ENCODE measurements at regions not wholly inside any gene's neighbourhood (a gene's known extent, or its start where the extent isn't known, plus 50 kb on each side); places are given as distances from the start of the nearest gene placed in this dataset.

DNA sequence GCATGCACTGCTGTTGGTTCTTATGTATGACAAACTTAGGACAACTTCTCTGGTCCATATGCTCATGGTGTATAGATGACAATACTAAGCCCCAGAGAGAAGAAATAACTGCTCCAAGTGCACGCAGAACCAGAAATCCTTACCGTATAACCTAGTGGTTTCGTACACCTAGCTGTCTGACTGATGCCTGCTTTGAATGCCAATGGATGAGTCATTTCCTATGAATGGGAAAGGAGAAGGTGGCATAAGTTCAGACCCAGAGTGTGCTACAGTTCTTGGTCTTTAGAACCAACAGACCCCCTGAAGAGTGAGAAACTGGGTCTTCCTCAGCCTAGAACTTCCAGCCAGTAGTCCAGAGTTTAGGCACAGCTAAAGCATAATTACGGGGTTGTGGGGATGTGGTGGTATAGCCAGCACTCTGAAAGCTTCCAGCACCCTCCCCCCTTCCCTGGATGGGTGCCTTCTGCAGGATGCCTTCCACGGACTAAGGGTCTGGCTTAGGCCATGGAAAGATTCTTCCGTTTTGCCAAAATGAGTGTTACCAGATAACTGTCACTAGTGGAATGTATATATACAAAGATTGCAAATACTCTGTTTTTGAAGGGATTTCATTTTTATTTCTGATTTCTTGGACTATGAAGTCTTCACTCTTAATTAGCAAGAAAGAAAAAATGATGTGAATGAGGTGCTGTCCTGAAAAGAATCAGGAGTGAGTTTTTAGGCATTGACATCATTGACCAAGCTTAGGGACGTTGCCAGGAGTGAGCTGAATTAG, 84.6 kb upstream of the PACRGL start:
- no peak for DNase-seq

GRCh38 chr4:20616313-20616712, 83.9 kb upstream of the PACRGL start:
- no peak for DNase-seq

DNA sequence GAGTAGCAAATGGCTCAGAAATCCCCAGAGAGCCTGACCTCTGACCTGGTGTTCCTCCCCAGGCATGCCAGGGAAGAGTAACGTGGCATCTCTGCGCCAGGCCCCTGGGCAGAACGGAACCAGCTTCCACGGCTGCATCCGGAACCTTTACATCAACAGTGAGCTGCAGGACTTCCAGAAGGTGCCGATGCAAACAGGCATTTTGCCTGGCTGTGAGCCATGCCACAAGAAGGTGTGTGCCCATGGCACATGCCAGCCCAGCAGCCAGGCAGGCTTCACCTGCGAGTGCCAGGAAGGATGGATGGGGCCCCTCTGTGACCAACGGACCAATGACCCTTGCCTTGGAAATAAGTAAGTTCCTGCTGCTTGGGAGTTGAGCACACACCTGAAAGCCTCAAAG, 83.4 kb upstream of the PACRGL start:
- peak; percentile 14 for DNase-seq

- DNase-seq, result peak; percentile 31
Measured at GRCh38 chr4:20617678-20618396, 82.4 kb upstream of the PACRGL start.

DNA sequence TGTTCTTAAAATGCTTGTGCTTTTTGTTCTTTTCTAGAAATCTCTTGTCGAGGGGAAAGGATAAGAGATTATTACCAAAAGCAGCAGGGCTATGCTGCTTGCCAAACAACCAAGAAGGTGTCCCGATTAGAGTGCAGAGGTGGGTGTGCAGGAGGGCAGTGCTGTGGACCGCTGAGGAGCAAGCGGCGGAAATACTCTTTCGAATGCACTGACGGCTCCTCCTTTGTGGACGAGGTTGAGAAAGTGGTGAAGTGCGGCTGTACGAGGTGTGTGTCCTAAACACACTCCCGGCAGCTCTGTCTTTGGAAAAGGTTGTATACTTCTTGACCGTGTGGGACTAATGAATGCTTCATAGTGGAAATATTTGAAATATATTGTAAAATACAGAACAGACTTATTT, 81.5 kb upstream of the PACRGL start:
- DNase-seq, result no peak

- DNase-seq, result peak; percentile 12
Measured at GRCh38 chr4:20621476-20621875, 78.8 kb upstream of the PACRGL start.

GRCh38 chr4:20622701-20623100, 77.6 kb upstream of the PACRGL start:
- DNase-seq, result no peak

DNA sequence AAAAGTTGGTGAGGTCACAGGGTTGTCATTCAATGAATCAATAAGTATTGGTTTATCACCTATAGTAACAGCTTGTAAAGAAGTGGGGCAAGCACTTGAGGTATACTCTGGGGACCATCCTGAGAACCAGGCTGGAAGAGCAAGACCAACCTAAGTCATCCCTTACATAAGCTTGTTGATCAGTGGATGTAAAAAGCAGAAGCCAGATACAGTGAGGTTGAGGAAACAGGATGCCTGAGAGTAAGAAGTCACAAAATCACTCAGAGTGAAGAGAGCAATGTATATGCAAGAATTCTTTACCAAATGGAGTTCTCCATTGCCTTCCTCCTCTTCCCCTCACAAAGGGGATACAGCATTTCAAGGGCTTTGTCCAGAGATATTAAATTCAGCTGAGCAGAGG, 76.3 kb upstream of the PACRGL start:
- no peak for DNase-seq

GRCh38 chr4:20624793-20625374, 75.4 kb upstream of the PACRGL start:
- DNase-seq, result no peak

DNA sequence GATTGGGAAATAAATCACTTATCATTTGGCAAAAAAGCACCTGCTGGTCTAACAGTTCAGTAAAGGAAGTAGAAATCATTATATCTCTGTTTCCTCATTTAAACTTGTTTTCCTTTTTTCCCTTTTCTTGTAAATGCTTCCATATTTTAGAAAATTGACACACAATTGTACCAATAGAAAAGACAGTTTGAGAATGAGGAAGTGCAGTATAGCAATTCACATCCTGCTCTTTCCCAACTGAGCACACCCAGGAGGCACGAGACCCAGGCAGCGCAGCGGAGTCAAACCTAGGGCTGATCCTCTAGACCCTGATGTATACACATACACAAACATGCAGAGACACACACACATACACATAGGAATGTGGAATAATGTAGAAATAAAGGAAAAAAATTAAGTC, 74.8 kb upstream of the PACRGL start:
- no peak for DNase-seq

DNA sequence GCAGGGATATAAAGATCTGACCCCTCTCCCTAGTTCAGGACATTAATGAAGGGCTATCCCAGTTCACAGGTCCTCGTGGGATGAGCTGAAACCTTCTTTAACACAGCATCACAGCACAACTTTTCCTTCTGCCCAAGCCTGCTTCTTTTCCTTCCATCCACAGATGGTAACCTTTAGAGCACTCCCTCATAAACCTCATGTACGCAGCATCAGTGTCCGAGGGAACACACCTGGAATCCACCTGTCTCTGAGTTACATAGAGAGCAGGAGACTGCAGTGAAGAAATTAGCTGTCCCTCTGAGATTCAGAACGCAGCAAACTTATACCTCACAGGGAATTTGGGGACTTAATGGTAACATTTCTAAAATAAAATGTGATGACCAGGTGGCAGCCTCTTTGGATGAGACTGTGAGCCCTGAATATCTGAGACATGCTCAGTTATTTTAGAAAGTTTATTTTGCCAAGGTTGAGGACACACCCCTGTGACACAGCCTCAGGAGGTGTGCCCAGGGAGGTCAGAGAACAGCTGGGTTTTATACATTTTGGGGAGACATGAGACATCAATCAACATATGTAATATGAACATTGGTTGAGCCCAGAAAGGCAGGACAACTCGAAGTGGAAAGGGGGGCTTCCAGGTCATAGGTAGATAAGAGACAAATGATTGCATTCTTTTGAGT, 73.8 kb upstream of the PACRGL start:
- no peak for DNase-seq

DNA sequence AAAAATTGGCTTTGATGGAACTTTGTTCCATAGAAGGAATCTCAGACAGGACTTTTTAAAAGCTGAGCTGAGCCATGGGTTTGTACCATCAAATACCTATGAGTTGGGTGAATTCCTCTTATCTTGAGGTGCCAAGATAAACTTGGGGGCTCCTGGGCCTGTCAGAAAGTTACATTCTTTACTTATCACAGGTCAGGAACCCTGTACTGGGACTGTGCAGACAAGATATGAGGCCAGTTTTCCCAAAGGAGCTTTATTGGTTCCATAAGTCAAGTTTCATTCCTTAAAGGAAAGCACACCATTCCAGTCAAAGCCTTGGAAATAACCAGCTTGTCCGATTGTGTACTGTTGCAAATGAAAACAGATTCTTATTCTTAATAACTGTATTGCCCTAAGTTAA, 72.4 kb upstream of the PACRGL start:
- no peak for DNase-seq

DNA sequence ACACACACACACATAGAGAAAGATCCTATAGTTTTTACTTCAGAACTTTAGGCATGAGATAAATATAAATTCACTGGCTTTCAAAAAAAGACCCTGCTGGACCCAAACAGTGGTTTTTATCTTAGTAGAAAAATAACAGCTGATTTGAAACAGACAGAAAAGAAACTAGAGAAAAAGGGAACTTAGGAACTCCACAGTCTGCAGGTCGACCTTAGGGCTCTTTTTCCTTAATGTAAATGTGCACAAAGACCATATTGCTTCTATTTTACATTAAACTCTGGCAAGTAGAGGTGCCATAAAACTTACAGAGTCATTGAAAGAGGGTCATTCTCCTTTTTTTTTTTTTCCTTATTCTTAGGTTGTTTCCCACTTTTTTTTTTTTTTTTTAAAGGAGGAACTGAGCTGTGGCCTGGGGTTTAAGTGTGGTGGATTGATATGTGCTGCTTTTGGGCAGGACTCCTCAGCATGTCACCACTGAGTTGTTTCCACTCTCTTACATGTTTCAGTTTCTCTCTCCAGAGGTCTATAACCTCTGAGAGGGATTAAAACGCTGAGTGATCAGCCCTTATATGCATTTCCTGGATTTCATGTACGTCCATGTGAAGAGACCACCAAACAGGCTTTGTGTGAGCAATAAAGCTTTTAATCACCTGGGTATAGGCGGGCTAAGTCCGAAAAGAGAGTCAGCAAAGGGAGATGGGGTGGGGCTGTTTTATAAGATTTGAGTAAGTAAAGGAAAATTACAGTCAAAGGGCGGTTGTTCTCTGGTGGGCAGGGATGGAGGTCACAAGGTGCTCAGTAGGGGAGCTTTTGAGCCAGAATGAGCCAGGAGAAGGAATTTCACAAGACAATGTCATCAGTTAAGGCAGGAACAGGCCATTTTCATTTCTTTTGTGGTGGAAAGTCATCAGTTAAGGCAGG, 70.8 kb upstream of the PACRGL start:
- peak; percentile 20 for DNase-seq

GRCh38 chr4:20638825-20639224, 61.4 kb upstream of the PACRGL start:
- DNase-seq, result no peak

- DNase-seq, result no peak
Measured at GRCh38 chr4:20639346-20639745, 60.9 kb upstream of the PACRGL start.

GRCh38 chr4:20640989-20641388, 59.3 kb upstream of the PACRGL start:
- no peak for DNase-seq

- no peak for DNase-seq
Measured at GRCh38 chr4:20641976-20642375, 58.3 kb upstream of the PACRGL start.

GRCh38 chr4:20643631-20644030, 56.6 kb upstream of the PACRGL start:
- no peak for DNase-seq

DNA sequence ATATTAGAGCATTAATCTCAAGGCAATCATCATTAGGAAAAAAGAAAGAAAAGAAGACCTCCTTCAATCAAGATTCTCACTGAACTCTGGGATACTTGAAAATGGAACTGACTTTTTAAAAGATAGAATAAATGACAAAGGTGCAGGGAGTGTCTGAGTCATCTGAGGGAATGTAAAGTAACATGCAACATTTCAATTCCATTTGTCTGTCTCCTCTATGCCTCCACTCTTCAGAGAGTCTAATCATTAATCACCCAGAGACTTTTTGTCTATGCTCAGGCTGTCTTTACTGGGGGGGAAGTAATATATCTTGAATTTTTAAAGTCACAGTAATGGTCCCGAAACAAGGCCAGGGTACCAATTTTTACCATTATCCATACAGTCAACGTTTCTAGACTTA, 55.0 kb upstream of the PACRGL start:
- no peak for DNase-seq

DNA sequence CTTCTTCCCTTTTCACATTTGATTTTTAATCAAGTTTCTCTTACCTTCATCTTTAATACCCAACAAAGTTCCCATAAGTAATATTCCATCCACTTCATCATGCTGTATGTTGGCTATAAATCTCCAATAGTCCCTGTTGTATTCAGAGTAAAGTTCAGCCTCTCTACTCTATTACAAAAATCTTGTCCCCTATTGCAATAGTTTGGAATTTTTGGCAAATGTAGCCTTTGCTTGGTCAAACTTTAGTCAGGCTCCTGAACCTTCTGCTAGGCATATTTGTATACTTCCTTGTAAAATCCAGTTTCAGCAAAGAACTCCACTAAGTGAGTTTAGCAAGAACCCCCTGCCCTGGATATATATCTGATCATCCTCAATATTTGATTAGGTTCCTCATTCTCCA, 54.0 kb upstream of the PACRGL start:
- DNase-seq, result no peak

Data from RPMI8226 (cell line).